ENCODE measurements at regions not wholly inside any gene's neighbourhood (a gene's known extent, or its start where the extent isn't known, plus 50 kb on each side); places are given as distances from the start of the nearest gene placed in this dataset.
A peak's percentile ranks its signal among the peaks of the same experiment; 100 is the strongest.

DNA sequence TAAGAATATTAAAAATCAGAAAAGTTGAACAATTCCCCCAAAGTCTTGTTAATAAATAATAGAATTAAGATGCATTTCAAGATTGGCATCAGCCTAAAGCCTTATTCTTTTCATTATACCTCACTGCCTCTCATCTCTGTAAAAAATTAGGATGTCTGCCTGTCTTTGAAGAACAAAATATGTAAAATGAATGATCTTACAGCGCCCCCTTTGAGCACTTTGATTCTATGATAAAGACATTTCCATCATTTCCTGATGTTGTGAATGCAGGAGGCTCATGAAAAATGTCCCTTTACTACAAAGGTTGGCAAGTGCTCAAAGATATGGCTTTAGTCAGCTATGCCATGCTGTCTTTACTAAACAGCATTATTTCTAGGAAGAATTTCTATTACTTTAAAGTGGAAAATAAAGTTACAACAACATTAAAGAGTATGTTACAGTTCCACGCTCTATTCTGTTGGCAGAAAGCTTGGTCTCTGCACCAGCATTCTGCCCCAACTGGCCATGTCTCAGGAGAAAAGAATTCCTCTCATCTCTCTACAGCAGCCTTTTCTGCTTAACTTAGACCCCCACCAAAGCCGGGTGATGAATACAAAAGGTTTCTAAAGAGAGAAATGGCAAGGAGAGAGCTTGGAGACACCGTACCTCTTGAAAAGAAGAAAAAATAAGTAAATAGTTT lies 95.1 kb downstream of the LLPH start:
- no peaks in the 10 kb centered on the region for H3K36me3 Mint-ChIP-seq (ENCODE audit: low read depth)
- 79 to 83% methylated on average over 1 to 2 of the region's 4 CpGs for WGBS, 2 experiments (ENCODE audit: insufficient coverage in 1 of 2, insufficient read length in 1 of 2)
- Histone ChIP-seq H3K9ac (ENCODE audit: extremely low read depth, low read length, poor library complexity, severe bottlenecking) (no peak overlapping the region), H3K27me3 (ENCODE audit: control insufficient read depth, insufficient read depth, low read length, poor library complexity, severe bottlenecking) (peaks cover 7% of the 10 kb centered on the region), H3K4me3 (ENCODE audit: low read length) (no peak overlapping the region), H3K27ac (ENCODE audit: low read depth, low read length) (no peak overlapping the region), H3K36me3 (ENCODE audit: control insufficient read depth, insufficient read depth, low read length) (no peaks in the 10 kb centered on the region), H3K9me3 (ENCODE audit: control insufficient read depth, low read length) (no peaks in the 10 kb centered on the region), H3K4me1 (ENCODE audit: control insufficient read depth, insufficient read depth, low read length) (no peaks in the 10 kb centered on the region)
- H3K9me3 Mint-ChIP-seq: no peaks in the 10 kb centered on the region
- no peak overlapping the region for H3K27ac Mint-ChIP-seq
- TF ChIP-seq, protein P1, sequence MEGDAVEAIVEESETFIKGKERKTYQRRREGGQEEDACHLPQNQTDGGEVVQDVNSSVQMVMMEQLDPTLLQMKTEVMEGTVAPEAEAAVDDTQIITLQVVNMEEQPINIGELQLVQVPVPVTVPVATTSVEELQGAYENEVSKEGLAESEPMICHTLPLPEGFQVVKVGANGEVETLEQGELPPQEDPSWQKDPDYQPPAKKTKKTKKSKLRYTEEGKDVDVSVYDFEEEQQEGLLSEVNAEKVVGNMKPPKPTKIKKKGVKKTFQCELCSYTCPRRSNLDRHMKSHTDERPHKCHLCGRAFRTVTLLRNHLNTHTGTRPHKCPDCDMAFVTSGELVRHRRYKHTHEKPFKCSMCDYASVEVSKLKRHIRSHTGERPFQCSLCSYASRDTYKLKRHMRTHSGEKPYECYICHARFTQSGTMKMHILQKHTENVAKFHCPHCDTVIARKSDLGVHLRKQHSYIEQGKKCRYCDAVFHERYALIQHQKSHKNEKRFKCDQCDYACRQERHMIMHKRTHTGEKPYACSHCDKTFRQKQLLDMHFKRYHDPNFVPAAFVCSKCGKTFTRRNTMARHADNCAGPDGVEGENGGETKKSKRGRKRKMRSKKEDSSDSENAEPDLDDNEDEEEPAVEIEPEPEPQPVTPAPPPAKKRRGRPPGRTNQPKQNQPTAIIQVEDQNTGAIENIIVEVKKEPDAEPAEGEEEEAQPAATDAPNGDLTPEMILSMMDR (conservative IDR thresholded peaks at IDR 0.05): peak; percentile 54
- H3K4me1 Mint-ChIP-seq: no peaks in the 10 kb centered on the region
- H3K27me3 Mint-ChIP-seq (ENCODE audit: insufficient read depth): peaks cover 8% of the 10 kb centered on the region
- DNase-seq: no peak
- no peak overlapping the region for H3K4me3 Mint-ChIP-seq

DNA sequence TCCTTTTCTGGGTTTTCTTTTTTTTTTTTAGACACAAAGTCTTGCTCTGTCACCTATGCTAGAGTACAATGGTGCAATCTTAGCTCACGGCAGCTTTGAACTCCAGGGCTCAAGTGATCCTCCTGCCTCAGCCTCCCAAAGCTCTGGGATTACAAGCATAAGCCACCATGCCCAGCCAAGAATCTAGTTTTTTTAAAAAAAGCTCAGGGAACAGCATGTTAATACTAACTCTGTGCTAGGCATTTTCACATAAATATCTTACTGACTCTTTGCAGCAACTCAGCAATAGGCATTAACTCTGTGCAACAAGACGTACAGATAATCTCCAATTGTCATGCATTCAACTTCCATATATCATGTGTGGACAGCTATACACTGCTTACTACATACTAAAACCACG lies 97.4 kb downstream of the LLPH start:
- Mint-ChIP-seq H3K27ac (no peak overlapping the region), H3K9me3 (no peaks in the 10 kb centered on the region), H3K27me3 (ENCODE audit: insufficient read depth) (peaks cover 6% of the 10 kb centered on the region), H3K36me3 (ENCODE audit: low read depth) (no peaks in the 10 kb centered on the region), H3K4me3 (no peak overlapping the region), H3K4me1 (no peaks in the 10 kb centered on the region)
- H3K4me3 ChIP-seq (ENCODE audit: low read length): no peak overlapping the region
- no peaks in the 10 kb centered on the region for H3K36me3 ChIP-seq (ENCODE audit: control insufficient read depth, insufficient read depth, low read length)
- no peak for DNase-seq
- H3K9ac ChIP-seq (ENCODE audit: extremely low read depth, low read length, poor library complexity, severe bottlenecking): no peak overlapping the region
- TF ChIP-seq, protein P1 (conservative IDR thresholded peaks at IDR 0.05): no peak
- no peaks in the 10 kb centered on the region for H3K4me1 ChIP-seq (ENCODE audit: control insufficient read depth, insufficient read depth, low read length)
- WGBS, 2 experiments (ENCODE audit: insufficient coverage in 1 of 2, insufficient read length in 1 of 2): 93 to 100% methylated on average over 3 of the region's 3 CpGs
- no peaks in the 10 kb centered on the region for H3K27me3 ChIP-seq (ENCODE audit: control insufficient read depth, insufficient read depth, low read length, poor library complexity, severe bottlenecking)
- no peaks in the 10 kb centered on the region for H3K9me3 ChIP-seq (ENCODE audit: control insufficient read depth, low read length)
- no peak overlapping the region for H3K27ac ChIP-seq (ENCODE audit: low read depth, low read length)

DNA sequence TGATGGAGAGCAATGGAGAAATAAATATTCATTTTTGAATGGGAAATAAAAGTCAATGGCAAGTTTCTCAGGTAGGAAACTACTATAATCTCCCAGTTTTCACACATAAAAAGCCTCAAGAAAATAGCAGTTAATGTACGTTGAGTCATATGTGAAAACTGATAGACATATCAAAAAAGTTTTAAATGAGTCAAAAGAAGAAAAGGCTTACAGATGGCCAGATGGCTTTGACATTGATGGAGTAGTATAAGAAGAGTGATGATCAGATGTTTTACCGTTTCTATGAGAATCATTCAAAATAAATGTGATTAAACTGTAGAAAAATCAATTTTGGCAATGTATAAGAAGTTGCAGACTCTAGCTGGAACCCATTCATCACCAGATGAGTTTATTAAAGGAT lies 97.8 kb downstream of the LLPH start:
- Histone ChIP-seq H3K4me1 (ENCODE audit: control insufficient read depth, insufficient read depth, low read length) (no peaks in the 10 kb centered on the region), H3K4me3 (ENCODE audit: low read length) (no peak overlapping the region), H3K9me3 (ENCODE audit: control insufficient read depth, low read length) (no peaks in the 10 kb centered on the region), H3K27me3 (ENCODE audit: control insufficient read depth, insufficient read depth, low read length, poor library complexity, severe bottlenecking) (no peaks in the 10 kb centered on the region), H3K9ac (ENCODE audit: extremely low read depth, low read length, poor library complexity, severe bottlenecking) (no peak overlapping the region), H3K27ac (ENCODE audit: low read depth, low read length) (no peak overlapping the region), H3K36me3 (ENCODE audit: control insufficient read depth, insufficient read depth, low read length) (no peaks in the 10 kb centered on the region)
- DNase-seq: no peak
- WGBS, 2 experiments (ENCODE audit: insufficient coverage in 1 of 2, insufficient read length in 1 of 2): 89% methylated on average over 1 to 2 of the region's 2 CpGs
- no peaks in the 10 kb centered on the region for H3K9me3 Mint-ChIP-seq
- no peak overlapping the region for H3K27ac Mint-ChIP-seq
- H3K27me3 Mint-ChIP-seq (ENCODE audit: insufficient read depth): peaks cover 6% of the 10 kb centered on the region
- H3K36me3 Mint-ChIP-seq (ENCODE audit: low read depth): no peaks in the 10 kb centered on the region
- no peaks in the 10 kb centered on the region for H3K4me1 Mint-ChIP-seq
- H3K4me3 Mint-ChIP-seq: no peak overlapping the region
- TF ChIP-seq, protein P1 (conservative IDR thresholded peaks at IDR 0.05): no peak

Measured in endodermal cell (in vitro differentiated cells).